ENCODE measurements at regions not wholly inside any gene's neighbourhood (a gene's known extent, or its start where the extent isn't known, plus 50 kb on each side); places are given as distances from the start of the nearest gene placed in this dataset.

DNA sequence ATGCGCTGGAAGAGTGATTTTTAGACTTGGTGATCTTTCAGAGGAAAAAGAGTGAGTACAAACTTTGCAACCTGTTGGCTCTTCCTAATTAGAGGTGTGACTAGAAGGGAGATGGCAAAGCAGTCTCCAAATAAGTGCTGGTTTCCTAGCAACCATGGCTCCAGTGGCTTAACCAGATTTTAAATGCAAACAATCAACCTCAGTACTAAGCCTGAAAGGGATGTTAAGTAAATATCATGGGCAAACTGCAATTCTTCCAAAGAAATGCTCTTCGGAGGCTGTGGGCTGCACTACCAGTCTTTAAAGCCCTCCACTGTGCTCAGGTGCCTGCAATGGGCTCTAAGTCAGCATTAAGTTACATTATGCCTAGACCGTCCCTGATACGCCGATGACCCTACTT is 678.1 kb upstream of the CCDC54 start:
- TF ChIP-seq CTCF (IDR thresholded peaks at IDR 0.05; ENCODE audit: poor library complexity) = no peak
- no peak for TF ChIP-seq EZH2 (IDR thresholded peaks at IDR 0.05; ENCODE audit: borderline replicate concordance)
- no peak for TF ChIP-seq EZH2phosphoT487 (IDR thresholded peaks at IDR 0.05; ENCODE audit: low read depth, severe bottlenecking, unreplicated experiment)
